Astrocyte (in vitro differentiated cells and primary cell): ENCODE measurements at regions not wholly inside any gene's neighbourhood (a gene's known extent, or its start where the extent isn't known, plus 50 kb on each side); places are given as distances from the start of the nearest gene placed in this dataset.

ENCODE experiments used
- DNase-seq: peaks from one replicate; pipeline ENCODE4 v3.0.0-alpha.2; 2010; ENCODE audit warnings: low read depth
- FAIRE-seq: peaks from 2 replicates; lab custom pipeline; 2011; peaks lifted over from hg19 to GRCh38; lab: Jason Lieb, UNC
- H2AFZ ChIP-seq: 2 replicates; pipeline ENCODE4 v1.6.0; 2012; ENCODE audit warnings: low read depth, low read length, inconsistent platforms
- H3K27ac ChIP-seq: 2 replicates; pipeline ENCODE4 v1.5.1; 2011; ENCODE audit warnings: low read depth, low read length, inconsistent platforms
- H3K27me3 ChIP-seq: 2 replicates; pipeline ENCODE4 v1.6.0; 2011; ENCODE audit warnings: low read length, inconsistent platforms; ENCODE audit not compliant: insufficient read depth
- H3K36me3 ChIP-seq: 2 replicates; pipeline ENCODE4 v1.5.1; 2011; ENCODE audit warnings: low read length, inconsistent platforms; ENCODE audit not compliant: insufficient read depth
- H3K4me1 ChIP-seq: 2 replicates; pipeline ENCODE4 v1.5.1; 2011; ENCODE audit warnings: low read length, inconsistent platforms; ENCODE audit not compliant: insufficient read depth
- H3K4me2 ChIP-seq: 2 replicates; pipeline ENCODE4 v1.6.0; 2012; ENCODE audit warnings: low read length, inconsistent platforms
- H3K4me3 ChIP-seq: 2 replicates; pipeline ENCODE4 v1.5.1; 2011; ENCODE audit warnings: low read depth, mild to moderate bottlenecking, low read length, inconsistent platforms; ENCODE audit not compliant: insufficient read depth
- H3K79me2 ChIP-seq: 2 replicates; pipeline ENCODE4 v1.6.0; 2012; ENCODE audit warnings: mild to moderate bottlenecking, low read length, inconsistent platforms; ENCODE audit not compliant: insufficient read depth
- H3K9ac ChIP-seq: 2 replicates; pipeline ENCODE4 v1.6.0; 2012; ENCODE audit warnings: mild to moderate bottlenecking, low read length, inconsistent platforms
- H3K9me3 ChIP-seq: 2 replicates; pipeline ENCODE4 v1.5.1; 2012; ENCODE audit warnings: low read depth, mild to moderate bottlenecking, low read length, inconsistent platforms; ENCODE audit not compliant: insufficient read depth
- H4K20me1 ChIP-seq: 2 replicates; pipeline ENCODE4 v1.6.0; 2012; ENCODE audit warnings: low read length, inconsistent platforms; ENCODE audit not compliant: insufficient read depth
- H3K27ac Mint-ChIP-seq: one replicate; pipeline ENCODE4 v1.8.0; 2021; ENCODE audit warnings: mild to moderate bottlenecking, mixed read lengths; ENCODE audit not compliant: unreplicated experiment
- H3K27me3 Mint-ChIP-seq: one replicate; pipeline ENCODE4 v1.8.0; 2021; ENCODE audit warnings: low read depth, mixed read lengths; ENCODE audit not compliant: unreplicated experiment
- H3K36me3 Mint-ChIP-seq: one replicate; pipeline ENCODE4 v1.8.0; 2021; ENCODE audit warnings: low read depth, mixed read lengths; ENCODE audit not compliant: unreplicated experiment
- H3K4me1 Mint-ChIP-seq: one replicate; pipeline ENCODE4 v1.8.0; 2021; ENCODE audit warnings: low read depth, mixed read lengths; ENCODE audit not compliant: unreplicated experiment
- H3K4me3 Mint-ChIP-seq: one replicate; pipeline ENCODE4 v1.8.0; 2021; ENCODE audit warnings: mild to moderate bottlenecking, moderate library complexity, mixed read lengths; ENCODE audit not compliant: unreplicated experiment
- H3K9me3 Mint-ChIP-seq: one replicate; pipeline ENCODE4 v1.8.0; 2021; ENCODE audit warnings: mild to moderate bottlenecking, mixed read lengths; ENCODE audit not compliant: unreplicated experiment
- EZH2 ChIP-seq: IDR thresholded peaks from 2 replicates; pipeline ENCODE4 v1.6.1; 2012; ENCODE audit warnings: mild to moderate bottlenecking, low read length, inconsistent platforms; ENCODE audit not compliant: insufficient read depth
- TF ChIP-seq, protein P1 (sequence below): IDR thresholded peaks from 2 replicates; pipeline ENCODE4 v1.5.1; 2011; ENCODE audit warnings: low read depth, mild to moderate bottlenecking, inconsistent platforms, low read length, moderate library complexity; ENCODE audit not compliant: insufficient read depth

DNA sequence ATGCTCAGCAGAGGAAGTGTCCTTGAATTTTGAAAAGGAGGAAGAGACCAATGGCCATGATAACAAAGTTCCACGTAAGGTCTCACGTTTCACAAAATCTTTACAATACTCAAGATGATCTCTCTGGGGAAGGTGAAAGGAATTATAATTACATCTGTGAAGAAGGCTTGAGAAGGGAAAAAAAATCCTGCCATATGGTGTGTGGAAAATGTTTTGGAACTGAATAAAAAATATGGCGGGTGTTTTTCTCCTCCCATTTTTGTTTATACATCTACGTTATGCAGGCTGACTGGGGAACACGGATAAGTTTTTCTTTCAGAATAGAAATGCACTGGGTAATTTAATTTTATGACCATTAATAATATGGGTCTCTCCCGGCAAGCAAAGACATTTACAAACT is 425.6 kb upstream of the BRINP1 start:
- Histone ChIP-seq H3K9me3 (no peaks in the 10 kb centered on the region), H3K27me3 (no peaks in the 10 kb centered on the region), H3K4me3 (no peak overlapping the region), H3K36me3 (no peaks in the 10 kb centered on the region), H3K79me2 (no peaks in the 10 kb centered on the region), H3K4me1 (no peaks in the 10 kb centered on the region), H2AFZ (no peak overlapping the region), H3K9ac (no peak overlapping the region), H3K27ac (no peak overlapping the region), H4K20me1 (no peaks in the 10 kb centered on the region), H3K4me2 (no peak overlapping the region)
- Mint-ChIP-seq H3K36me3 (no peaks in the 10 kb centered on the region), H3K27me3 (no peaks in the 10 kb centered on the region), H3K9me3 (no peaks in the 10 kb centered on the region), H3K4me1 (peaks cover 3% of the 10 kb centered on the region), H3K4me3 (no peak overlapping the region), H3K27ac (no peak overlapping the region)
- TF ChIP-seq, protein P1, sequence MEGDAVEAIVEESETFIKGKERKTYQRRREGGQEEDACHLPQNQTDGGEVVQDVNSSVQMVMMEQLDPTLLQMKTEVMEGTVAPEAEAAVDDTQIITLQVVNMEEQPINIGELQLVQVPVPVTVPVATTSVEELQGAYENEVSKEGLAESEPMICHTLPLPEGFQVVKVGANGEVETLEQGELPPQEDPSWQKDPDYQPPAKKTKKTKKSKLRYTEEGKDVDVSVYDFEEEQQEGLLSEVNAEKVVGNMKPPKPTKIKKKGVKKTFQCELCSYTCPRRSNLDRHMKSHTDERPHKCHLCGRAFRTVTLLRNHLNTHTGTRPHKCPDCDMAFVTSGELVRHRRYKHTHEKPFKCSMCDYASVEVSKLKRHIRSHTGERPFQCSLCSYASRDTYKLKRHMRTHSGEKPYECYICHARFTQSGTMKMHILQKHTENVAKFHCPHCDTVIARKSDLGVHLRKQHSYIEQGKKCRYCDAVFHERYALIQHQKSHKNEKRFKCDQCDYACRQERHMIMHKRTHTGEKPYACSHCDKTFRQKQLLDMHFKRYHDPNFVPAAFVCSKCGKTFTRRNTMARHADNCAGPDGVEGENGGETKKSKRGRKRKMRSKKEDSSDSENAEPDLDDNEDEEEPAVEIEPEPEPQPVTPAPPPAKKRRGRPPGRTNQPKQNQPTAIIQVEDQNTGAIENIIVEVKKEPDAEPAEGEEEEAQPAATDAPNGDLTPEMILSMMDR: no peak
- no peak for TF ChIP-seq EZH2
- FAIRE-seq (no peak), DNase-seq (no peak)

DNA sequence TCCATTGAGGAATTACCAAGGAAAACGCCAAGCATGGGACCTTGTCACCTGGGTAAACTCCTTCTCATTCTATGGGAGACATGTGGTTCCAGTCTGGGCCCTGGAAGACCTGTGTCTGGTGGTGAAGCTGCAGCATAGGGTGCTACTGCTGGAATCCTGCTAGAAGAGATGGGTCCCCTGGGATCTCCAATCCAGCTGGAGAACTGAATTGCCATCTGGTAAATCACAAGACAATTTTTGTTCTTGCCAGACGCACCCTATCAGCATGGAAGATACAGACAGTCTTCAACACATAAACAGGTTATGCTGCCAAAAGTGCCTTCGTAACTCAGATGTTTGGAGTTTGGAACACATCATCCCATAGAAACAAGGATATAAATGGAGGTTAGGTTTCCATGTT is 424.0 kb upstream of the BRINP1 start:
- no peaks in the 10 kb centered on the region for H4K20me1 ChIP-seq
- Mint-ChIP-seq H3K9me3 (no peaks in the 10 kb centered on the region), H3K27me3 (no peaks in the 10 kb centered on the region), H3K27ac (no peak overlapping the region), H3K4me1 (peaks cover 11% of the 10 kb centered on the region), H3K36me3 (no peaks in the 10 kb centered on the region), H3K4me3 (no peak overlapping the region)
- no peak for DNase-seq
- no peaks in the 10 kb centered on the region for H3K4me1 ChIP-seq
- no peaks in the 10 kb centered on the region for H3K9me3 ChIP-seq
- no peak overlapping the region for H3K4me3 ChIP-seq
- no peak overlapping the region for H3K4me2 ChIP-seq
- FAIRE-seq: no peak
- no peaks in the 10 kb centered on the region for H3K27me3 ChIP-seq
- TF ChIP-seq, protein P1: no peak
- no peak for TF ChIP-seq EZH2
- no peak overlapping the region for H3K9ac ChIP-seq
- no peaks in the 10 kb centered on the region for H3K79me2 ChIP-seq
- no peaks in the 10 kb centered on the region for H3K36me3 ChIP-seq
- no peak overlapping the region for H3K27ac ChIP-seq
- H2AFZ ChIP-seq: no peak overlapping the region

DNA sequence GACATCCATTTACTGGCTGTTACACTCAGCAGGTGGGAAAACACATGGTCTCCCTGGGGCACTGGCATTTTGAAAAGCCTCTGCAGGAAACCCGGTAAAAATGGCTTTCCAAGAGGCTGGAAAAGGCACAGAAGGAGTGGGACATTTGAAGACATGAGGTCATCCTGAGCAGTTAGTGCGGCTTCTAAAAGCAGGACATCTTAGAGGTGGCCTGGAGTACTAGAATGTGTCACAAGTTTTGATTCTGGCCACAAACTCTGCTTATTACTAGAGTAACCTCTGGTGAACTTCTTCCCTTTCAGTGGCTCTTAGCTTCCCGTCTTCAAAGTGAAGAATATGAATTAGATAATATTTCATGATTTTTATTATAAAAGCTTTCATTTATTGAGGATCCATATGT is 423.0 kb upstream of the BRINP1 start:
- no peaks in the 10 kb centered on the region for H3K27me3 Mint-ChIP-seq
- no peak overlapping the region for H3K9ac ChIP-seq
- H3K4me3 Mint-ChIP-seq: no peak overlapping the region
- H3K4me2 ChIP-seq: no peak overlapping the region
- FAIRE-seq (no peak), DNase-seq (no peak)
- TF ChIP-seq, protein P1: no peak
- TF ChIP-seq EZH2: no peak
- H3K4me1 ChIP-seq: no peaks in the 10 kb centered on the region
- no peak overlapping the region for H3K27ac Mint-ChIP-seq
- H3K36me3 ChIP-seq: no peaks in the 10 kb centered on the region
- no peak overlapping the region for H3K27ac ChIP-seq
- H3K36me3 Mint-ChIP-seq: no peaks in the 10 kb centered on the region
- peaks cover 11% of the 10 kb centered on the region for H3K4me1 Mint-ChIP-seq
- no peak overlapping the region for H2AFZ ChIP-seq
- no peaks in the 10 kb centered on the region for H3K27me3 ChIP-seq
- no peaks in the 10 kb centered on the region for H3K79me2 ChIP-seq
- H3K4me3 ChIP-seq: no peak overlapping the region
- no peaks in the 10 kb centered on the region for H3K9me3 ChIP-seq
- H4K20me1 ChIP-seq: no peaks in the 10 kb centered on the region
- no peaks in the 10 kb centered on the region for H3K9me3 Mint-ChIP-seq
